GM21576 (cell line): ENCODE measurements at regions not wholly inside any gene's neighbourhood (a gene's known extent, or its start where the extent isn't known, plus 50 kb on each side); places are given as distances from the start of the nearest gene placed in this dataset.
A peak's percentile ranks its signal among the peaks of the same experiment; 100 is the strongest.

ENCODE experiments used
- ATAC-seq: cut with Tn5 transposase; IDR thresholded peaks from one replicate; pipeline ENCODE4 v1.9.1; 2021; ENCODE audit warnings: mild to moderate bottlenecking, moderate library complexity; ENCODE audit not compliant: unreplicated experiment

DNA sequence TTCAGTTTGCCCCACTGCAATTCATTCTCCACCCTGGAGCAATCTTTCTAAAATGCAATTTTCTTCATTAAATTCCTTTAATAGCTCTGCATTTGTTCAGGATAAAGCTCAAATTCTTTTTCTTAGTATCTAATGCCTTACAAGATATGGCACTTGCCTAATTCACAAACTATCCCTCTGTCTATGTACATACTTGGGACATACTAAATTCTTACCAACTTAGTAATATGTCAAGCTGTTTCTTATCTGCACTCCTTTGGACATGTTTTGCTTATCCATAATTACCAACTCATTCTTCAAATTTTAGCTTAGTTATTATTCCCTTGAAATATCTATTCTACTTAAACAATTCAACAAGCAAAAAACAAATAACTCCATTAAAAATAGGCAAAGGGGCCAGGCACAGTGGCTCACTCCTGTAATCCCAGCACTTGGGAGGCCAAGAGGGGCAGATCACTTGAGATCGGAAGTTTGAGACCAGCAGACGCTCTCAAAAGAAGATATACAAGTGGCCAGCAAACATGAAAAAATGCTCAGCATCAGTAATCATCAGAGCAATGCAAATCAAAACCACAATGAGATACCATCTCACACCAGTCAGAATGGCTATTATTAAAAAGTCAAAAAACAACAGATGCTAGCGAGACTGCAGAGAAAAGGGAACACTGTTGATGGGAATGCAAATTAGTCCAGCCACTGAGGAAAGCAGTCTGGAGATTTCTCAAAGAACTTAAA is 96.9 kb downstream of the FAM76B start:
- no peak for ATAC-seq

DNA sequence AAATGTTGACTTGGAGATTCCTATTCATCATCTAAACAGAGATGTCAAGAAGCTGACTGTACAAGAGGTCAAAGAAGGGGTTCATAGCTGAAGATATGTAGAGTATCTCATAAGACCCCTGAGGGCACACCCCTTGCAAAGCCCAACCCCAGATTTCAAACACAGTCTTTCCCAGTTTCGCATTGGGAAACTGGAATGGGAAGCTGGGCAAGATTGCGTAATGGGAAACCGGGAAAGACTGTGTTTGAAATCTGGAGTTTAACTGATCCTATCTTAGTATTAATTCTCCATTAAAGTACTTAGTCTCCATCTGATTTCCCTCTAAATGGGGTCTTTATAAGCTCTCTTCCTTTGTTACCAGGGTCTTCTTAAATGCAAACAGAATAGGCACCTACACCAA is 99.5 kb downstream of the FAM76B start:
- no peak for ATAC-seq

DNA sequence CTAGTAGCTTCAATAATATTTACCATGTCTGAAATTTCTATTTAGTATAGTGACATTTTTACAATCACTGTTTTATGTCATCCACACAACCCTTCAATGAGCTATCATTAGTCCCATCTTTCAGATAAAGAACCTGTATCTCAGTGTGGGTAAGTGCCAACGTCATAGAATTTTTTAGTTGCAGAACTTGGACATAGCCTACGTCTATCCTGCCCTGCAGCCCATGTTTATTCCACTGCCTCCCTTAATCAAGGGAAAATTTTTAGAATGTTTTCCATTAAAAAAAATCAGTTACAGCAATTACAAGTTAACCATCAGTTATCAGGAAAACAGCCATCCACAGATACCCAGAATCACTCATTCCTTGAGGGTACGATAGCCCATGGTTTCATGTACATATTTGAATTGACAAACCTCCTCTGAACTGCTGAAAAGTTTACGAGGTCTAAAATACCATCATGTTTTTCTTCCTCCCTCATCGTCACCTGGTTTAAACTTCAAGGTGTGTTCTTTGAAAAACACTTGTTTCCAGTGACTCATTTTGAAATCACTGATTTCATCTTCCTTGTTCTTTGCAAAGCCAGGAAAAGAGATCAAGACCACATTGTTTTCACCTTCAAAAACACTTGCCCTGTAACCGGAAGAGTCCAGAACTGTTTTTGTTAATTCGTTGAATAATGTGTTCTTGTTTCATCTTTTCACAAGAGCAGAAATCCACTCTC is 100.9 kb downstream of the FAM76B start:
- ATAC-seq, result no peak

GRCh38 chr11:95688015-95688414 is 101.6 kb downstream of the FAM76B start:
- ATAC-seq, result no peak

- ATAC-seq, result no peak
Observed at GRCh38 chr11:95686265-95686664, 103.3 kb downstream of the FAM76B start.

GRCh38 chr11:95684701-95685100 is 104.9 kb downstream of the FAM76B start:
- ATAC-seq, result no peak

DNA sequence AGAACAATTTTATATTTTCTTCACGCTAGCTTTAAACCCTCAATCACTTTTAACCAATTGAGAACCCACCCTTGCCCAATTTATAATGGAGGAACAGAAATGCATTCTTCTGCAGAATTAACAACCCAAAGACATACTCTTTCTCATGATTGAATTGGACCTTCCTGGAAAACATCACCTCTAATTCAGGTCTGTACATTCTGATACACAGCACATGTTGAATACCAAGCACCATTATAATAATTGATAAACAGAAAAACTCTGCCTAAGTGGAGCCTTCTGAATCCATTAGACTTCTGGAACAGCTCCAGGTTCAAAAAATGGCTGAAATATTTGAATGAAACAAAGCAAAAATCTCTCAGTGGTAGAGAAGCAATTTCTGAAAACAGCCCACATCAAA is 105.4 kb downstream of the FAM76B start:
- no peak for ATAC-seq

- no peak for ATAC-seq
Observed at GRCh38 chr11:95682552-95682951, 107.0 kb downstream of the FAM76B start.

DNA sequence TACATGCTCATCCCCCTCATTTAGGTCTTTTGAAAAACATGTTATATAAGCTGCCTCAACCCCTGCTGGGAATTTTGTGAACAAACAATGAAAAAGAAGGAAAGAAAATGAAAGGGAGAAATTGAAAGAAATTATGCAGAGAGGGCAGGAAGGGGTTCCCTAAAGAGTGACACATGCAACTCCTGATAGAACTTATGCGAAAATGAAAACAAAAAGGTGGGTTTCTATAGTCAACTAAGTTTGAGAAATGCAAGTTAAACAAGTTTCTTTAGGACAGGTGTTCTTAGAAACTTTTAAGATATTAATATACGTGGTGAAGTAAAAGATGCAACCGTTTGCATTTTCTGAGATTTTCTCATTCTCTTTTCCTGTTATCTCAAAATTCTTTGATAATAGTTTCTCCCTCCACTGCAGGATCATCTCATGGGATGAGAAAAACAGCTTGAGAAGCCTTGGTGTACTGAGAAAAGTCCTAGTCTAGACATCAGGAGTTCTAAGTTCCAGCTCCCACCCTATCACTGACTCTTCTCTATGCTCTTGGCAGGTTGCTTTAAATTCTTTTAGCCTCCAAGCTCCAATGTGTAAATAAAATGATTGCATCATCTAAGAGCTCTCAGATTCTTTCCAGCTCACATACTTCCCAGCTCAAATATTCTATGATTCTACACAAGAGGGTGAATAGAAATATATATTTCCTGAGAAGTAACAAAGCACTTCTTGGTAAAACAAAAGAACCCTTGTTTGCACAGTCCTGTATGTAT is 109.2 kb downstream of the FAM76B start:
- ATAC-seq, result peak; percentile 96

- no peak for ATAC-seq
Observed at GRCh38 chr11:95678988-95679387, 110.6 kb downstream of the FAM76B start.

- ATAC-seq, result no peak
Observed at GRCh38 chr11:95676308-95676707, 113.3 kb downstream of the FAM76B start.

DNA sequence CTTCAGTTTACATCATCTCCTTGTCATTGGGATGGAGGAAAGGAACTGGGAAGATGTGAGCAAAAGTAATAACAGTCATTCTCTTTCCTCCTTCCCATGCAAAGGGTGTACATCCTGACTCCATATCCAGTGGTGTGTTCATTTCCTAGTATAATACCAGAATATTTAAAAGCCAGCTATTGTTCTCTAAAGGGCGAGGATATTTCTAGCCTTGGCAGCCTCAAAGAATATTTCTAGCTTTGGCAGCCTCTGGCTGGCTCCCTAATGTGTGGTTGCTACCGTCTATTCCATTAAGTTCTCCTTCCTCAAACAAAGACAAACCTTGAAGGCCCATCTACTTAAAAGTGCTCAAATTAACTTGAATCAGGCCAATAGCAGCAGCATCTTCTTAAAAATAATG is 114.0 kb downstream of the FAM76B start:
- ATAC-seq, result no peak

DNA sequence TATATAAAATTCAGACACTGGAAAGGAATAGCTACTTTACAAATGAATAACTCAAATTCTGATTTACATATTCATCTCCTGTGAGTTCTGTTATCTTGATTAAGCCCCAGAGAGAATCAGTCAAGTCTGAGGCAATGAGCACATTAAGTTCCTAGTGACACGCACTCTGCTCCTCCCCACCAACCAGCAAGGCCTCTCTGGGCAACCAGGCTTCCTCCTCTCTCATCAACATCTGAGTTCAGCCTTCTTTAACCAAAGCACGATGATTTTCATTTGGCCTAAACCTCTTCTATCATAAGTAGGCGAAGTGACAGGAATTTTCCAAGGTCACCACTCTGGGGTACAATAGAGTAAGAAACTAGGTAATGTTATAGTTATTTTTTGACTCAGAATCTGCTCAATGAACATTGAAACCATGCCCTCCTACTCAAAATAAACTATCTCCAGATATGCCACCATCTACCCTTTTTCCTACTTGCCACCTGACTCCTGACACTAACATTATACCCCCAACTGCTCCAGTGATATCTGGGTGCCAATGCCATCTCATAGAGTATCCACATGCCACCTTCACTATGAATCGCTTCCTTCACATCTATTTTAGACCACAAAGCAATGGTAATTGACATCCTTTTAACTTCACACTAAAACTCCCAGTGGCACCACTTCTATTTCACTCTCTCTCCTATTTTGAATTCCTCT is 114.8 kb downstream of the FAM76B start:
- no peak for ATAC-seq

DNA sequence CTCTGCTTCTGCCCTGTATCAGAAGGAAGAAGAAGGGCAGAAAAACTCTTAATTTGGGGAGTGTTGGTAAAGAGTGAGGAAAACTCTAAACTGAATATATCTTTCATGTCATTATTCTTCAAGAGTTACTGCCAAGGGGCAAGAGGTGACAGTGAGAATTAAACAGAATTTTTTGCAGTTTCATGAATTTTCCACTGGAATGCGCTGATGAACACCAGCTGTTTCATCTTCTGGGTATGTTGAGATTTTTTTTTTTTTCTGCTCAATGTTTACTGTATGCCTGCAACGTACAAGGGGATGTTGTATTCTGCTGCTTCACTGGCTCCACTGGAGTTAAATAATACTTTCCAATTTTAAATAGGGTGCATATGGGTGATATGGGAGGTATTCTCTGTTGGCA is 117.8 kb downstream of the FAM76B start:
- no peak for ATAC-seq

DNA sequence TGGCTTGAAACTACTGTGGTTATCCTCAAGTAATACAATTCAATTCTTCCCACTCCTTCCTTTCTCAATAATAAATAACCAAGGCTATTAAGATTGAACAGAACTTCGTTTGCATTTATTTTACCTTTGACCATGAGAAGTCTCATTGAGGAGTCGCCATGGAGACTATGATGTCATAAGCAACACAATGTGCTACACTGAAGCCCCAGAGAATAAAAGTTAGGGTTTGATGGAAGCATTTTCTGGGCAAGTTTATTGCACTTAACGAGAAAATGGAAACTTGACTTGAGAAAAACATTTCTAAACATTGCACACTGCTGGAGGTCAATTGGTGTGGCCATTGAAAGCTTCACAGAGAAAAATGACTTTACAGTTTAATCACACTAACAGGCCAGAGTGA is 121.5 kb downstream of the FAM76B start:
- ATAC-seq, result no peak

DNA sequence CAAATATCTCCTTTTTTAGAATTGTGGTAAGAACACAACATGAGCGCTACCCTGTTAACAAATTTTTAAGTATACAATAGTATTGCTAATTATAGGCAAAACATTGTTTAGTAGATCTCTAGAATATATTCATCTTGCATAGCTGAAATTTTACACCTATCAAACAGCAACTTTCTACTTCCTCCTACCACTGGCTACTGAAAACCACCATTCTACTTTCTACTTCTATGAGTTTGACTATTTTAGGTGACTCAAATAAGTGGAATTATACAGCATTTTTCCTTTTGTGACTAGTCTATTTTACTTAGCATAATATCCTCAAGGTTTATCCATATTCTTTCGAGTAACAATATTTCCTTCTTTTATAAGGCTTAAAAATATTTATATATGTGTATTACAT is 128.4 kb downstream of the FAM76B start:
- peak; percentile 56 for ATAC-seq

DNA sequence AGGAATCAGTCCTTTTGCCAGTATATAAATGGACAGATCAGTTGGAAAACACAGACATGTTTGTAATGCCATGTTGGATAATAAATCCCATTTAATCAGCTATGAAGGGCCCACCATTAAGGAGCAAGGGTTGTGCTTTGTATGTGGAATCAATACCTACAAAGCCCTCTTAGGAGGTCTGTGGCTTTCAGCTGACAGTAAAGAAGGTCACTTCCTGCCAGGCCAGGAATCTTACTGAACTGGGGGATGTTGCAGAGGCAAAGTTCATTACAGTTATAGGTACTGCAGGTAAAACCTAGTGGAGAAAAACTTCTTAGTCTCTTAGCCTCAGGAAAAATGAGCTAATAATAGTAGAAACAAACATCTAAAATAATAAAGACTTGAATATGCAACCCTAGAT is 129.5 kb downstream of the FAM76B start:
- ATAC-seq, result no peak

DNA sequence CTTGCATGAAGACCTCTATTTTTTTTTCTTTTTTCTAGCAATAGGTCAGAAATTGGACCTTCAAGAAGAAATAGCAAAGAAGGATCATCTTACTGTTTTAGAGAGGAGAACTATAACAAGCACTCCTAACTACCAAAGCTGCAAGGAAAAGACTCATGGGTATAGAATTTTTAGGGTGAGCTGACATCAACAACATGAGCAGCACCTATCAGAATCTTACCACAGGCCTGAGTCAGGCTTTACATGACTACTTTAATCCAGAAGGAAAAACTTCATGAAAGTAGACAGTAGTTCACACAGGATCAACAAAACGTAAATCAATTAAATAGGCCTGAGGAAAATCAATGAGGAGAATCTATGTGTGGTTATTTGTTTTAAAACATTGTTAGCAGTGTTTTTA is 130.5 kb downstream of the FAM76B start:
- no peak for ATAC-seq

- ATAC-seq, result no peak
Observed at GRCh38 chr11:95655536-95655935, 134.0 kb downstream of the FAM76B start.

DNA sequence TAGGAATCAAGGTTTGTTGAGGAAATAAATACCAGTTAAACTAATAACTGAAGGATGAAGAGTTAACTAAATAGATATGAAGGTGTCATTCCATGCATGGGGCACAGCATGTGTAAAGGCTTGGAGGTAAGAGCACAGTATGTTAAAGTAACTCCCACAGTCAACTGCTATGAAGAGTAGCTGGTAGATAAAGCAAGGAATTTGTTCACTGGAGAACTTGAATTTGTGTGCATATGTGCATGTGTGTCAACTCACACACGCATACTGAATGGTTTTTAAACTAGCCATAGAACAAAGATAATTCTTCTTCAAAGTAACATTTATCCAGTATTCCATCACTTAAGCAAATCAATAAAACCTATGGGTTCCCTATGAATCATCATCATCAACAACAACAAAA is 135.9 kb downstream of the FAM76B start:
- ATAC-seq, result no peak

GRCh38 chr11:95653099-95653498 is 136.5 kb downstream of the FAM76B start:
- ATAC-seq, result no peak
